Esophagus (tissue), 2 donors: ENCODE measurements at regions not wholly inside any gene's neighbourhood (a gene's known extent, or its start where the extent isn't known, plus 50 kb on each side); places are given as distances from the start of the nearest gene placed in this dataset.

Experiments
- H3K27ac ChIP-seq, 2 donors: one replicate each; pipeline ENCODE4 v1.5.1; 2013; ENCODE audit warnings: low read depth in 2 of 2, mild to moderate bottlenecking in 2 of 2, inconsistent platforms in 1 of 2, low read length in 1 of 2, moderate library complexity in 1 of 2
- H3K27me3 ChIP-seq, 2 donors: one replicate each; pipeline ENCODE4 v1.6.1; 2013; ENCODE audit warnings: low read length in 2 of 2, control low read depth in 1 of 2, mild to moderate bottlenecking in 1 of 2; ENCODE audit not compliant: insufficient read depth in 2 of 2, control insufficient read depth in 1 of 2
- H3K36me3 ChIP-seq, 2 donors: one replicate each; pipeline ENCODE4 v1.6.1; 2013; ENCODE audit warnings: low read length in 1 of 2; ENCODE audit not compliant: control insufficient read depth in 2 of 2, insufficient read depth in 2 of 2
- H3K4me1 ChIP-seq, 2 donors: one replicate each; pipeline ENCODE4 v1.6.1; 2013; ENCODE audit warnings: low read length in 1 of 2; ENCODE audit not compliant: control insufficient read depth in 2 of 2, insufficient read depth in 2 of 2
- H3K4me3 ChIP-seq, 2 donors: one replicate each; pipeline ENCODE4 v1.5.1; 2013; ENCODE audit warnings: low read length in 2 of 2, mild to moderate bottlenecking in 2 of 2, low read depth in 1 of 2, moderate library complexity in 1 of 2
- H3K9me3 ChIP-seq, 2 donors: one replicate each; pipeline ENCODE4 v1.6.1; 2013; ENCODE audit warnings: mild to moderate bottlenecking in 2 of 2, low read depth in 1 of 2, low read length in 1 of 2, moderate library complexity in 1 of 2; ENCODE audit not compliant: control insufficient read depth in 2 of 2, insufficient read depth in 1 of 2
- WGBS, 2 donors: extraction: QIAGEN DNeasy Blood & Tissue Kit; methylation state at CpG; one replicate each; pipeline ENCODE4 v1.1.7; 2013; 5-methylcytosine and 5-hydroxymethylcytosine counted together
- donor health status: healthy with polysubstance abuse.
- donor health status: Bipolar disorder and iron deficiency.

DNA sequence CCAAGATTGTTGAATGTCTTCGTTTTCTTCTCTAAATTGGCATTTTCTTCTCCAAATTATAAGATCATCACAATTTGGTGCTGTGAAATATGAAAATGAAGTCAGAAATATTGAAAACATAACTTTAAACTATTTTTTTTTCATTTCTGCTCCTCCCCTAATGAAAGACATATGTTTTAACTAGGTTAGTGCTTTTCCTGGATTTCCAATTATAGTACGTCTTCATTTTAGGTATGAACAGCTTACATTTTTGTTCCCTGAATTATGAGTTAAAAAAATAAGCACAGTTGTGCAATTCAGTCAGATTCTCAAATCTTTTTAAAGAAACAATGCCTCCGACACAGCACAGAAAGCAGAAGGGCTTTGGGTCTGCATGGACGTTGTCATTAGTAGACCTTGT is 83.5 kb upstream of the CFAP20DC start:
- Histone ChIP-seq H3K9me3 (no peaks in the 10 kb centered on the region), H3K27me3 (no peaks in the 10 kb centered on the region), H3K4me3 (no peak overlapping the region), H3K36me3 (no peaks in the 10 kb centered on the region), H3K27ac (no peak overlapping the region), H3K4me1 (no peaks in the 10 kb centered on the region)
- 74 to 81% methylated on average over 4 of the region's 4 CpGs for WGBS, 2 donors

DNA sequence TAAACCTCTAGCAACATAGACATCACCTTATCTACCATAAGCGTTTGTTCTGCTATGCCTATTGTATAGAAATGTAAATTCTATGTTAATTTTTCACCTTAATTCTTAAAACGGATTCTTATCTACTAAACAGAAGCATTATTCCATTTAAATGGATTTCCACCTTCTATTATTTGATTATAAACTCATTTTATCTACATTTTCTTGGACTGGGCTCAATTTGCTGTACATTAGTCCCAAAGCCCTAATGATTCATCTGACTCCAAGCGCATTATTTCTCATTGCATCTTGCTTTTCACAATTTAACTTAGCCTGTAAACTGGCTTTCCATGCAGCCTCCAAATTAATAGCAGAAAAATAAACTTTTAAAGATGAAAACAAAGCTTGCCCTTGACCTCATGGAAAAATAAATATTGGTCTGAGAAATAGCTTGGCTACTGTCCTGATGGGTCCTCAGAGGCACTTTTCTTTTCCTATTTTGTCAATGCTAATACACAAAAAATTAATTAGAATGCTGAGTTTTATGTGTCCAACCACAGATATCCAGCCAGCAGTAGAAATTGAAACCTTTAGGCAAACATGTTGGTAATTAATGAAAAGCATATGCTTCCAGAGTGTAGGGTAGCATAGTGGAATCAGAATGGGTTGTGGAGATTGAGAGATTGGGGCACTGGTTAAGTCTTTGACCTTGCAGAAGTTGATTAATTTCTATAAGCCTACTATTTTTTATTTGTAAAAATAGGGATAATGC is 81.4 kb upstream of the CFAP20DC start:
- WGBS, 2 donors = 68 to 82% methylated on average over 3 of the region's 3 CpGs
- no peaks in the 10 kb centered on the region for H3K9me3 ChIP-seq

DNA sequence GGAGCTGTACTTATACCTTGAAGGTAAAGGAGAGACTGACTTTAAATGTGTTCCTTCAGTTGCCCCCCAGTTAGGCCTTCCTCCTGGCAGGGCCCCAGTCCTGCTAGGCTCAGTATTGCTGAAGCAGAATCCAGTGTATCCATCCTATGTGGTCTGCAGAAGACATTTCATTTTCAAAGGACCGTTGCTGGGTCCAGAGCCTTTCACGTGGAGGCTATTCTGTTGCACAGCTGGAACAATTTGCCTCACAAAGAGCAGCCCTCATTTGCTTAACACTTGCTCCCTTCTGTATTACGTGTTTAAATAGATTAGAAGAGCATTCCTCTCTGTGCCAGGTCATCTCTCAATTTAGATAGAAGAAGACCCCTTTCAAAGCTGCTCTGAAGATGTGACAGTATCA is 78.9 kb upstream of the CFAP20DC start:
- Histone ChIP-seq H3K27ac (no peak overlapping the region), H3K9me3 (no peaks in the 10 kb centered on the region), H3K4me3 (no peak overlapping the region), H3K36me3 (no peaks in the 10 kb centered on the region), H3K4me1 (no peaks in the 10 kb centered on the region), H3K27me3 (no peaks in the 10 kb centered on the region)
- 80 to 84% methylated on average over 3 of the region's 3 CpGs for WGBS, 2 donors

More for the DNA sequence above, 81.4 kb upstream of the CFAP20DC start:
- no peaks in the 10 kb centered on the region for H3K27me3 ChIP-seq
- no peak overlapping the region for H3K4me3 ChIP-seq
- H3K27ac ChIP-seq = no peak overlapping the region
- no peaks in the 10 kb centered on the region for H3K36me3 ChIP-seq
- H3K4me1 ChIP-seq = no peaks in the 10 kb centered on the region

DNA sequence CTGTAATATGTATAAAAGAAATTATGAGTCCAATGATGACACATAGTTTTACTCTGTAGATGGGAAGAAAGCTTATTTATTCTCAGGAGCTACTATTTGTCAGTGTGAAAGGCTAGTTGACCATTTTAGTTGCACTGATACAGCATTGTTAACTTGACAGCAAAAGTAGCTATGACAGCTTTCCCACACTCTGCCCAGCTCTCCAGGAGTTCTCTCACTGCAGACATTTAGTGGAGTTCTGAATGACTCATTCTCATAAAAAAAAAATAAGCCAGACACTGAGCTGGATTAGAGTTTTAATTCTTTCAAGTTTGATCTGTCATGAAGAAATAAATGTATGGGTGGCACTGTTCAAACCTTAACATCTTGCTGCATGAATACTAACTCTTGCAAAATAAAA is 77.2 kb upstream of the CFAP20DC start:
- H3K4me1 ChIP-seq = no peaks in the 10 kb centered on the region
- H3K27ac ChIP-seq = no peak overlapping the region
- H3K27me3 ChIP-seq = no peaks in the 10 kb centered on the region
- no peaks in the 10 kb centered on the region for H3K9me3 ChIP-seq
- no peaks in the 10 kb centered on the region for H3K36me3 ChIP-seq
- no peak overlapping the region for H3K4me3 ChIP-seq

DNA sequence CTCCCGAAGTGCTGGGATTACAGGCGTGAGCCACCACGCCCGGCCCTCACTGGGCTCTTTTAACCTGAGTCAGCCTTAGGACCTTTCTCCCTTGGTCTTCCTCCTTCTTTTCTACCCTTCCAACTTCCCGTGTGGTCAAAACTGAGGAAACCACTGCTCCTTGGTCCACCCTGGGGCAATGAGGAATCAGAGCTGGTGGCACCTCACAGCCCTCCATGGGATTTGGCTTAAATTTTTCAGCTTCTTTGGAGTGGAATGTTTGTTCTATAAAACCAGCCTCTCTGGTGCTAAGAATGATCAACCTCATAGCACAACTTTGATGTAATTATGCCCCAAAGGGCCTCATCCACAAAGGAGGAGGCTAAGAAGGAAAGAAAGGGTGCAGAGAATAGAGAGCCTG is 76.6 kb upstream of the CFAP20DC start:
- H3K4me1 ChIP-seq = no peaks in the 10 kb centered on the region
- peak overlapping the region; percentile 54 to 70 for H3K27ac ChIP-seq
- H3K9me3 ChIP-seq = peaks cover 0 to 2% of the 10 kb centered on the region in 2 donors
- H3K27me3 ChIP-seq = no peaks in the 10 kb centered on the region
- no peak overlapping the region for H3K4me3 ChIP-seq
- no peaks in the 10 kb centered on the region for H3K36me3 ChIP-seq
- 72 to 74% methylated on average over 5 of the region's 5 CpGs for WGBS, 2 donors

DNA sequence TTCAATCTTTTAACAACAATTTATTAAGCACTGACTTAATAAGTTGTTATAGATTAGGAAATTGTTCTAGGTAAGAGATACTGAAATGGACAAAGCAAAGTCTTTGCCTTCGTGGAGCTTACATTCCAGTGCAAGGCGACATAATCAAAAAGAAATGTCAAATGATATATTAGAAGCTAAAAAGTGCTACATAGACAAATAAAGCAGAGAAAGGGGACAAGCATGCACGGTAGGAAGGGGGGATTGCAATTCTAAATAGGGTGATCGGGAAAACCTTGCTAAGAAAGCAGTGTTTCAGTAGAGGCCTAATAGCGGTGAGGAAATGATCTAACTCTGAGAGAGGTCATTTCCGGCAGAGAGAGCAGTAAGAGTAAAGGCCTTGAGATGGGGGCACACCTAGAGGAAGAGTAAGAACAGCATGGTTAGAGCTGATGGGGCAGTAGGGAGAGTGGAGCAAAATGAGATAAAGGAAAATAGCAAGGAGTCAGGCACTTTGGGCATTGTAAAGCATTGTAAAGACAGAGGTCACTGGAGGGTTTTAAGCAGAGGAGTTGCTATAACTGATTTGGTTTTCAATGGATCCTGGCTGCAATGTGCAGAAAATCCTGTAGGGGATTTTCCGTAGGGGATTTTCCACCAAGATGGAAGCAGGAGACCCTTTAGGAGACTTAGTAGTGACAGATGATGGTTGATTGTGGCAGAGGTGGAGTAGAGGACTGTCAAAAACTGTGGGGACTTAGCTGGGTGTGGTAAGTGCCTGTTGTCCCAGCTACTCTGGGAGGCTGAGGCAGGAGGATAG is 71.7 kb upstream of the CFAP20DC start:
- 91 to 93% methylated on average over 7 of the region's 7 CpGs for WGBS, 2 donors
- no peak overlapping the region for H3K4me3 ChIP-seq
- no peaks in the 10 kb centered on the region for H3K4me1 ChIP-seq
- no peaks in the 10 kb centered on the region for H3K36me3 ChIP-seq
- peaks cover 0 to 2% of the 10 kb centered on the region in 2 donors for H3K9me3 ChIP-seq
- H3K27me3 ChIP-seq = no peaks in the 10 kb centered on the region
- H3K27ac ChIP-seq = no peak overlapping the region

DNA sequence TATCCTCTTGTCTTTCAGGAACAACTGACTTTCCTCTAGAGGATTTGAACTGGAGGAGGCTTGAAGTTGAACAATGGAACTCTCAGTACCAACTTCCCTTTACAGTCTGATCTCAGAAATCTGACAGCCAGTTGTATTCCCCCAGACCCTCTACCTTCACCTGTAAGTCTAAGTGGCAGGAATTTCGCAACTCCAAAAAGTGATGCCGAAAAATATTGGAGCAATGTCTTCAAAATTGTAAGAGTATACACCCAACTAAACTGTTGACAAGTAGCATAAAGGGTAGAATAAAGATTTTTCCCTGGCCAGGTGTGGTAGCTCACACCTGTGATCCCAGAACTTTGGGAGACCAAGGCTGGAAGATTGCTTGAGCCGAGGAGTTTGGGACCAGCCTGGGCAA is 69.1 kb upstream of the CFAP20DC start:
- no peak overlapping the region for H3K4me3 ChIP-seq
- H3K36me3 ChIP-seq = no peaks in the 10 kb centered on the region
- 94 to 96% methylated on average over 3 of the region's 3 CpGs for WGBS, 2 donors
- H3K27ac ChIP-seq = no peak overlapping the region
- peaks cover 0 to 2% of the 10 kb centered on the region in 2 donors for H3K9me3 ChIP-seq
- H3K4me1 ChIP-seq = no peaks in the 10 kb centered on the region
- no peaks in the 10 kb centered on the region for H3K27me3 ChIP-seq

DNA sequence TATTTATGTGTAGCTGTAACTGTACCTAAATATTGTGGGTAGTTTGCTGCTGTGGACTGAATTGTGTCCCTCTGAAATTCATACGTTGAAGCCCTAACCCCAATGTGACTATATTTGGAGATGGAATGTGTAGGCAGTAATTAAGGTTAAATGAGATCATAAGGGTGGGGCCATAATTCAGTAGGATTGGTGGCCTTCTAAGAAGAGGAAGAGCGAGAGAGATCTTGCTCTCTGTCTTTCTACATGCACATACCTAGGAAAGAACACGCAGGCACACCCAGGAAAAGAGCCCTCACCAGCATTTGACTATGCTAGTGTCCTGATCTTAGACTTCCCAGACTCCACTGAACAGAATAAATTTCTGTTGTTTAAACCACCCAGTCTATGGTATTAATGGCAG is 67.6 kb upstream of the CFAP20DC start:
- no peaks in the 10 kb centered on the region for H3K36me3 ChIP-seq
- no peaks in the 10 kb centered on the region for H3K4me1 ChIP-seq
- H3K27me3 ChIP-seq = no peaks in the 10 kb centered on the region
- 84 to 89% methylated on average over 3 of the region's 3 CpGs for WGBS, 2 donors
- no peak overlapping the region for H3K27ac ChIP-seq
- H3K4me3 ChIP-seq = no peak overlapping the region
- H3K9me3 ChIP-seq = peaks cover 0 to 2% of the 10 kb centered on the region in 2 donors

DNA sequence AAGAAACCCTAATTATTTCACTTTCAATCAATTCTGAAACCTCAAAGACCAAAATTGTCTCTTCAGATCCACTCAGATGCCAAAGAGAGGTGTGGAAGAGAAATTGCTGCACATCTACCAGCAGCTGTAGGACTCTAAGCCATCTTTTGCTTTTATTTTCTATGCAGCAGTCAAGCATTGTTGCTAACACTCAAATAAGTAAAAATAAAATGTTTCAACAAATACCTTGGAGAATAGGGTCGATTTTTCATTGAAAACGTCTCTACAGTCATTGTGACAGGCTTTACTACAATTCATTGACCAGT is 66.4 kb upstream of the CFAP20DC start:
- 74 to 75% methylated on average over 2 of the region's 2 CpGs for WGBS, 2 donors
- no peaks in the 10 kb centered on the region for H3K4me1 ChIP-seq

More for the DNA sequence above, 66.4 kb upstream of the CFAP20DC start:
- H3K36me3 ChIP-seq = no peaks in the 10 kb centered on the region
- H3K27me3 ChIP-seq = no peaks in the 10 kb centered on the region
- no peaks in the 10 kb centered on the region for H3K9me3 ChIP-seq
- no peak overlapping the region for H3K27ac ChIP-seq
- H3K4me3 ChIP-seq = no peak overlapping the region
